HUES6 (cell line): ENCODE measurements at regions not wholly inside any gene's neighbourhood (a gene's known extent, or its start where the extent isn't known, plus 50 kb on each side); places are given as distances from the start of the nearest gene placed in this dataset.

Experiments used
- H3K27ac ChIP-seq: 2 replicates; pipeline ENCODE4 v1.7.0; 2013; ENCODE audit warnings: low read depth, mild to moderate bottlenecking, low read length, inconsistent platforms
- H3K27me3 ChIP-seq: 2 replicates; pipeline ENCODE4 v1.6.1; 2013; ENCODE audit warnings: low read length; ENCODE audit not compliant: control insufficient read depth, insufficient read depth
- H3K36me3 ChIP-seq: 2 replicates; pipeline ENCODE4 v1.6.1; 2013; ENCODE audit warnings: low read length; ENCODE audit not compliant: control insufficient read depth, insufficient read depth
- H3K4me1 ChIP-seq: 2 replicates; pipeline ENCODE4 v1.6.1; 2013; ENCODE audit warnings: low read length; ENCODE audit not compliant: control insufficient read depth, insufficient read depth
- H3K4me3 ChIP-seq: 2 replicates; pipeline ENCODE4 v1.5.1; 2013; ENCODE audit warnings: low read depth, low read length
- H3K9ac ChIP-seq: one replicate; pipeline ENCODE4 v1.6.1; 2013; ENCODE audit warnings: mild to moderate bottlenecking, low read length
- H3K9me3 ChIP-seq: 2 replicates; pipeline ENCODE4 v1.6.1; 2013; ENCODE audit warnings: low read depth, low read length; ENCODE audit not compliant: control insufficient read depth, insufficient read depth

DNA sequence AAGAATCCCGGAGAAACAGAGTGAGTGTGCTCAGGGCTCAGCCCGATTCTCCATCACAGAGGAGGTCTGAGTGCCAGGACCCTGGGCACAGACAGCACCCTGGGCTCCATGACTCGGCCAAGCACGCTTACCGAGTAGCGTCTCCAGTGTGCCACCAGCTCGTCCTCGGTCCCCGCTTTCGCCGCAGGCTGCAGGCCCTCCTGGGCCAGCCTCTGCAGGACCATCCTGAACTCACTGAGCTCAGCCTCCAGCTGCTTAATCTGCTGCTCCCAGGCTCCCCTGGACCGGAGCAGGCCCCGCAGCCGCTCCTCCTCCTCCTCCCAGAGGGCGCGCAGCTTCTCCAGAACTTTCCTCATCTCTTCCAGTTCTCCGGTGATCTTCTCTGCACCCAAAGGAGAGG, 61.2 kb downstream of the SYNE3 start:
- Histone ChIP-seq H3K9ac (no peak overlapping the region), H3K4me3 (no peak overlapping the region), H3K27ac (no peak overlapping the region), H3K27me3 (no peaks in the 10 kb centered on the region), H3K36me3 (no peaks in the 10 kb centered on the region), H3K4me1 (0 out of 2 replicates have a peak, but pooled peaks cover under 1% of the 10 kb centered on the region), H3K9me3 (no peaks in the 10 kb centered on the region)

DNA sequence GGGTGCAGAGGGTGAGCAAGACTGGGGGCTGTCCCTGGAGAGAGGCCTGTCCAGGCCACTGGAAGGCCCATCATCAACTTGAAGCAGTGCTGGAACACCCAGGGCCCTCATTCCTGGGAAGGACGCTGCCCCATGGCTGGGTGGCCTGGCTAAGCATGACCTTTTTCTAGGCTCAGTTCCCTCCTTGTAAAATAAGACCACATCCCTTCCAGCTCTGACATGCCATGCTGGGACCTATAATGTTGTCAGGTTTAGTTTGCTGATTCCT, 62.8 kb downstream of the SYNE3 start:
- Histone ChIP-seq H3K27me3 (no peaks in the 10 kb centered on the region), H3K9ac (no peak overlapping the region), H3K9me3 (no peaks in the 10 kb centered on the region), H3K36me3 (no peaks in the 10 kb centered on the region), H3K27ac (no peak overlapping the region), H3K4me3 (no peak overlapping the region), H3K4me1 (no peaks in the 10 kb centered on the region)

DNA sequence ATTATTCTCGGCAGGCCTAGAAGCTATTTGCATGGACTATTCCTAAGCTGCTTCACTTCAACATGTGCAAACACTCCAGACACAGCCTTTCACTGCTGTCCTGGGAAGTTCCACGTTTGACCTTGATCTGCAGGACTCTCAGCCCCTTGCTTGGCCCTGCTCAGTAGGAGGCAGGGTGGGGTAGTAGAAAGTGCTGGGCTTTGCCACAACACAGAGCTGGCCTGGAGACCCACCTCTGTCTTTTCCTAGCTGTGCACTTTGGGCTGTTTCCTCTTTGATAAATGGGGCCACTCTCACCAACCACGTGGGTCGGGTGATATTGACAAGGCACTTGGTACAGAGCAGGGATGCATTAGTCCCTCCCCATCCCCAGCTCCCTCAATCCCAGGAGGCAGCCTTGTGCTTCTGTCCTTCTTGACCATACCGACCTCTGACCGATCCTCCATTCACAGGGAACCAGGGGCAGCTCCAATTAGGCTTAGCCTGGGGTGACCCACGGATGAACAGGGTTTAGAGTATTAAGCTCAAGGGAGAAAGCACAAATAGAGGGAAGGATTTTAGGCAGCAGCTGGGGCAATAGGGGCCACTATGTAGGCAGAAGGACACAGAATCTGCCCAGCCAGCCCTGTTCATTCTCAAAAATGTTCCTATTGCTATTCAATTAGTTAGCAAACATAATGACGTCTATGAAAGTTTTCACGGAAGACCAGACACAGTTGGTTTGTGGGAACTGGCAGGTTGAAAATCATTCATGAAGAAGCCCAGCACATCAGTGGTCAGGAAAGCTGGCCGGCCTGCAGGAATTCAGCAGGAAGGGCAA, 63.3 kb downstream of the SYNE3 start:
- Histone ChIP-seq H3K27ac (no peak overlapping the region), H3K36me3 (no peaks in the 10 kb centered on the region), H3K4me1 (no peaks in the 10 kb centered on the region), H3K9me3 (no peaks in the 10 kb centered on the region), H3K27me3 (no peaks in the 10 kb centered on the region), H3K4me3 (no peak overlapping the region), H3K9ac (no peak overlapping the region)

DNA sequence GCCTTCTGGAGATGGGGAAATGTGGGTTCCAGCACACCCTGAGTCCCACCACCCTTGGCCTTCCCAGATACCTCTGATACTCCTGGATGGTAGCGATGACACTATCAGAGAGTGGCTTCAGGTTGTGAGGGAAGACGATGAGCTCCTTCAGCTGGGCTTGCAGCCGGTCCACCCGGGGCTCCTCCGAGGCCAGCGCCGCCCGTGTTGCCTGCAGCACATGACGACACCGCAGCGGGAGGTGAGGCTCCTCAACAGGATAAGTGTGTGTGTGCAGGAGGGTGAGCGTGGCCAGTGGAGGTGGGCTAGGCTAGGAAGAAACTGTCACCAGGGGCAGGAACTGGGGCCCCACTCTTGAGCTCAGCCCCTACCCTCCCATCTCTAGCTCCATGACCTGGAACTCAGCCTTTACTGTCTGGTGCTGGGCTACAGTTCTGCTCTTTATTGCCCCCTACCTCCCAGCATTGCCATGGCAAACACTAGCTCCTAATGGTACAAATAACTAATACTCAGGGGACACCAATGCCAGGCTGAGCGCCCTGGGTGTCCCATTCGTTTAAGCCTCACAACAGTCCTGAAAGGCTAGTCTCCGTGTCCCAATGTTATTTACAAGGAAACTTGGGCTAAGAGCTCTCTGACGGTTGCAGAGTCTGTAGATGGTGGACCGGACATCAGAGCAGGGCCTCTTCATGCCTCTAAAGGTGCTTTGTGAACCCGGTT, 64.1 kb downstream of the SYNE3 start:
- Histone ChIP-seq H3K27me3 (no peaks in the 10 kb centered on the region), H3K4me1 (no peaks in the 10 kb centered on the region), H3K36me3 (no peaks in the 10 kb centered on the region), H3K9ac (no peak overlapping the region), H3K9me3 (no peaks in the 10 kb centered on the region), H3K27ac (no peak overlapping the region), H3K4me3 (no peak overlapping the region)

DNA sequence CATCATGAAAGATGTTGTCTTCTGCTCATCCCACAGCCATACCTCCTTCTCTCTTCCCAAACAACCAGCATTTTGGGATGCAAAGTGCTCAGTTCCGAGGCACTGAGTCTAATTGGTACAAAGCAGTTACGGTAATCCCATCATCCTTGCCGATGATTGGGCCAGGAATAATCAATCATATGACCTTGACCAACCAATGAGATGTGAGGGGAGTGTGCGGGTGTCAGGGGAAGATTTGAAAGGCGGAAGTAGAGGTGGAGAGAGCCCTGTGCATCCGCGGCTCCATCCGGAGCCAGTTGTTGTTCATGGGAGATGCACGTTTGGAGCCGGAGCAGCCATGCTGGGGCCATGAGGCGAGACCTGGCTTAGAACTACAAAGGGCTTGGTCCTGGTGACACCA, 67.3 kb downstream of the SYNE3 start:
- Histone ChIP-seq H3K4me1 (no peaks in the 10 kb centered on the region), H3K36me3 (no peaks in the 10 kb centered on the region), H3K9ac (no peak overlapping the region), H3K27me3 (no peaks in the 10 kb centered on the region), H3K4me3 (no peak overlapping the region), H3K27ac (no peak overlapping the region), H3K9me3 (no peaks in the 10 kb centered on the region)

DNA sequence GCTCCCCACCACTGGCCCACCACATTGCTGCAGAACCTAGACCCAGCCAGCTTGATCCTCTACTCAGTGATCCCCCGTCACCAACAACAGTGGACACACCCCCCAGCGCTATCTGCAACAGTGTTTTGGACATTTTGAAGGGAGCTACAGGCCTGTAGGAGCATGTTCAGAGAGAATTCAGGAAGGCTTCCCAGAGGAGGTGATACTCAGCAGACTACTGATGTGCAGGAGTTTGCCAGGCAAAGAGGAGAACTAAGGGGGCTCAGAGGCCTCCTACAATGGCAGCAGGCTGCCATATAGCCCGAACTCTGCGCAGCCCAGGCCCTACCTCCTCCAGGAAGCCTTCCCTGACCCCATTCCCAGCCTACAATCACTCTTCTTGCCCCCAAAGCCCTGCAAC, 70.0 kb downstream of the SYNE3 start:
- Histone ChIP-seq H3K4me3 (no peak overlapping the region), H3K27ac (no peak overlapping the region), H3K27me3 (no peaks in the 10 kb centered on the region), H3K9me3 (no peaks in the 10 kb centered on the region), H3K4me1 (no peaks in the 10 kb centered on the region), H3K36me3 (no peaks in the 10 kb centered on the region), H3K9ac (no peak overlapping the region)

DNA sequence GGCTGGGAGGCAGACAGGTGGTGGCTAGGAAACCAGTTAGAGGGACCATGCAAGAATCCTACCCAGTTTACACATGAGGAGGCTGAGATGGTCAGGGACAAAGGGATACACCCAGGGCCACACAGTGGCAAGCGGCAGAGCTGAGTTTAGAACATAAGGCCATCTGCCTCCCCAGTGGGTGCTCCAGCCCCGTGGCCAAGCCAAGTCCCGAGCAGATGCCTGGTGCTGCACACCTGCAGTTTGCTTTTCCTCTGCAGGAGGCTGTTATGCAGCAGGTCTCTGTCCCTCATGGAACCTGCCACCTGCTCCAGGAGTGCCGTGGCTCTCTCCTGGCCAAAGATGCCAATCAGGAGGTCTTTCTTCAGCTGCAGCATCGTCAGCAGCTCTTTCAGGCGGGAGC, 70.8 kb downstream of the SYNE3 start:
- H3K4me1 ChIP-seq = peaks cover 2% of the 10 kb centered on the region; the same call in 1 of the 2 replicates
- H3K27ac ChIP-seq = no peak overlapping the region
- H3K36me3 ChIP-seq = no peaks in the 10 kb centered on the region
- H3K27me3 ChIP-seq = no peaks in the 10 kb centered on the region
- H3K4me3 ChIP-seq = no peak overlapping the region
- no peak overlapping the region for H3K9ac ChIP-seq
- H3K9me3 ChIP-seq = no peaks in the 10 kb centered on the region

DNA sequence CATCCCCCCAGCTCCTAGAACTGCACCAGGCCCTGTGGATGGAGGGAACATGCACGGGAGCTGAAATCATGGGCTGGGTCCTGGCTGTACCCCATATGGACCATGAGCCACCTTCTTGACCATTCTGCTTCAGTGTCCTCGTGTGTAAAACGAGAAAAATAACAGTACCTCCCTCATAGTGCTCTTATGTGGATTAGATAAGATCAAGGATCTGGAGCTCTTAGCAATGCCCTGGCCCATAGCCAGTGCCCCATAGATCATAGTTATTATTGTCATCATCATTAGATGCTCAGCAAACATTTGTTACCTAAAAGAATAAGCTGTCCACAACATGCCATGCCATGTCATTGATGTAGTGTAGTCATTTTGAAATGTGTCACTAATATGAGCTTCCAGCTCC, 71.3 kb downstream of the SYNE3 start:
- no peak overlapping the region for H3K4me3 ChIP-seq
- peaks cover 2% of the 10 kb centered on the region; the same call in 1 of the 2 replicates for H3K4me1 ChIP-seq
- no peaks in the 10 kb centered on the region for H3K36me3 ChIP-seq
- H3K27ac ChIP-seq = no peak overlapping the region
- H3K27me3 ChIP-seq = no peaks in the 10 kb centered on the region
- no peaks in the 10 kb centered on the region for H3K9me3 ChIP-seq
- H3K9ac ChIP-seq = no peak overlapping the region

DNA sequence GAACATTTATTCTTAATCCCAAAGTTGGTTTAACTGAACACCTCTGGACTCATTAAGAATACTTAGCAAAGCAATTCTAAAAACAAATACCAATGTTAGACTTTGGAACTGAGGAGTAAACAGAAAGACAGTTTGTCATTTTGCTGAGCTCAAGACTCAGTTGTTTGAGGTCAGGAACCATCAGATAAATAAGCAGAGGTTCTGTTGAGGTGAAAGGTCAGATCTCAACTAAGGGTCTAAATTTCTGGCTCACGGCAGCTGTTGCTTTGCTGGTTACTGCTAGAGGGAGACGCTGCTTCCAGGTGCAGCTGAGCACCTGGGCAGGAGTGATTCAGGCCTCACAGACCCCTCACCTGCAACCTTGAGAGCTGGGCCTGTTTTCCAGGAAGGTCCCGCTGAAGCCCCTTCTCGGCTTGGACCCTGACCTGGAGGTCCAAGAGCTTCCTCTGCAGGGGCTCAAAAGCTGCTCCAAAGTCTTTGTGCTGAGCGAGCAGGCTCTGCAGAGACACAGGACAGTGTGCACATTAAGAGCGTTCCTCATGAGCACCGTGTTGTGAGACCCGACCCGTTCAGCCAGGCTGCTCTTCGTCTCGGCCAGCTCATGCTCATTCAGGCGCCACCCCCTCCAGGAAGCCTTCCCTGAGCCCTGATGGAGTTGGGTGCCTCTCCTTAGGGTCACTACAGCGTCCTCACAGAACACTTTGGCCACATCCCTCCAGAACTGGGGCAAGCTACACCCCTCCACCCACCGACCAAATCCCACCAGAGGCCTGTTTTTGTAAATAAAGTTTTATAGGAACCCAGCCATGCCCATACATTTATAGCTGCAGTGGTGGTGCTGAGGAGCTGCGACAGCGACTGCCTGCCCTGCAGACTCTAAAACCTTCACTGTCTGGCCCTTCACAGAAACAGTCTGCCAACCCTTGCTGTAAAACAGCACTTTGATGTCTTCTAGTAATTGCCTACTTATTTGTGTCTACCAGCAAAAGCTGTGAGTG, 72.0 kb downstream of the SYNE3 start:
- H3K27ac ChIP-seq = no peak overlapping the region

DNA sequence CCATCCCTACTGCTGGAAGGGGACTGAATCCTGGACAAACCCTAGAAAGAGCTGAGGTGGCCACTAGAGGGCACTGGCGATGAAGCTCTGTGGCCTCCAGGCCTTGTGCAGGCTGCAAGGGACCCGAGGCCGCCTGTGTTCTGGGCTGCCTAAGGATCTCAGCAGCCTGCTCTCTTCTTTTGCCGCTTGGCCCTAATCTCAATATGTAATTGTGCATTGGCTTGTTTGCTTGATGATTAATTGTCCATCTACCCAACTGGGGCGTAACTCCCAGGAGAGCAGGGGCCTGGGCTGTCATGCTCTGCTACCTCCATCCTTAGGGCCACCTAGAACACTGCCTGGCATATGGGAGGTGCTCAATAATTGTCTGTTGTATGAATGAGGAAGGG, 73.8 kb downstream of the SYNE3 start:
- Histone ChIP-seq H3K4me3 (no peak overlapping the region), H3K9ac (no peak overlapping the region), H3K27me3 (no peaks in the 10 kb centered on the region), H3K9me3 (no peaks in the 10 kb centered on the region), H3K4me1 (peaks cover 2% of the 10 kb centered on the region; the same call in 1 of the 2 replicates), H3K27ac (no peak overlapping the region), H3K36me3 (no peaks in the 10 kb centered on the region)

More for the DNA sequence above, 72.0 kb downstream of the SYNE3 start:
- Histone ChIP-seq H3K9me3 (no peaks in the 10 kb centered on the region), H3K36me3 (no peaks in the 10 kb centered on the region), H3K4me3 (no peak overlapping the region), H3K27me3 (no peaks in the 10 kb centered on the region), H3K9ac (no peak overlapping the region), H3K4me1 (peaks cover 2% of the 10 kb centered on the region; the same call in 1 of the 2 replicates)
